ENCODE measurements at regions not wholly inside any gene's neighbourhood (a gene's known extent, or its start where the extent isn't known, plus 50 kb on each side); places are given as distances from the start of the nearest gene placed in this dataset.

GRCh38 chr4:125994430-125994829 is 679.7 kb downstream of the FAT4 start:
- Histone ChIP-seq H3K27me3 (ENCODE audit: control insufficient read depth, low read length) (no peaks in the 10 kb centered on the region), H3K27ac (ENCODE audit: low read depth, low read length) (no peak overlapping the region), H3K79me2 (ENCODE audit: control insufficient read depth, low read length) (no peaks in the 10 kb centered on the region), H4K20me1 (ENCODE audit: control insufficient read depth, insufficient read depth, low read depth, low read length) (no peaks in the 10 kb centered on the region), H3K9me3 (ENCODE audit: control insufficient read depth, insufficient read depth, low read length) (no peaks in the 10 kb centered on the region), H3K4me1 (ENCODE audit: control insufficient read depth, low read length) (no peaks in the 10 kb centered on the region), H3K9me2 (replicated peaks; ENCODE audit: control insufficient read depth, low read length) (no peaks in the 10 kb centered on the region), H3F3A (ENCODE audit: control insufficient read depth, insufficient read depth) (no peaks in the 10 kb centered on the region), H3K4me2 (ENCODE audit: low read length) (no peak overlapping the region), H3K36me3 (ENCODE audit: control insufficient read depth, low read length) (no peaks in the 10 kb centered on the region), H3K4me3 (ENCODE audit: low read length) (no peak overlapping the region)
- TF ChIP-seq, protein P1, sequence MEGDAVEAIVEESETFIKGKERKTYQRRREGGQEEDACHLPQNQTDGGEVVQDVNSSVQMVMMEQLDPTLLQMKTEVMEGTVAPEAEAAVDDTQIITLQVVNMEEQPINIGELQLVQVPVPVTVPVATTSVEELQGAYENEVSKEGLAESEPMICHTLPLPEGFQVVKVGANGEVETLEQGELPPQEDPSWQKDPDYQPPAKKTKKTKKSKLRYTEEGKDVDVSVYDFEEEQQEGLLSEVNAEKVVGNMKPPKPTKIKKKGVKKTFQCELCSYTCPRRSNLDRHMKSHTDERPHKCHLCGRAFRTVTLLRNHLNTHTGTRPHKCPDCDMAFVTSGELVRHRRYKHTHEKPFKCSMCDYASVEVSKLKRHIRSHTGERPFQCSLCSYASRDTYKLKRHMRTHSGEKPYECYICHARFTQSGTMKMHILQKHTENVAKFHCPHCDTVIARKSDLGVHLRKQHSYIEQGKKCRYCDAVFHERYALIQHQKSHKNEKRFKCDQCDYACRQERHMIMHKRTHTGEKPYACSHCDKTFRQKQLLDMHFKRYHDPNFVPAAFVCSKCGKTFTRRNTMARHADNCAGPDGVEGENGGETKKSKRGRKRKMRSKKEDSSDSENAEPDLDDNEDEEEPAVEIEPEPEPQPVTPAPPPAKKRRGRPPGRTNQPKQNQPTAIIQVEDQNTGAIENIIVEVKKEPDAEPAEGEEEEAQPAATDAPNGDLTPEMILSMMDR (IDR thresholded peaks at IDR 0.05; ENCODE audit: low read depth, low read length, poor library complexity, severe bottlenecking) = no peak
- no peak for TF ChIP-seq EZH2phosphoT487 (IDR thresholded peaks at IDR 0.05; ENCODE audit: borderline replicate concordance, low read length)

- Histone ChIP-seq H3F3A (ENCODE audit: control insufficient read depth, insufficient read depth) (no peaks in the 10 kb centered on the region), H3K79me2 (ENCODE audit: control insufficient read depth, low read length) (no peaks in the 10 kb centered on the region), H3K4me3 (ENCODE audit: low read length) (no peak overlapping the region), H3K4me2 (ENCODE audit: low read length) (no peak overlapping the region), H3K9me2 (replicated peaks; ENCODE audit: control insufficient read depth, low read length) (no peaks in the 10 kb centered on the region), H3K27me3 (ENCODE audit: control insufficient read depth, low read length) (no peaks in the 10 kb centered on the region), H3K27ac (ENCODE audit: low read depth, low read length) (no peak overlapping the region), H3K4me1 (ENCODE audit: control insufficient read depth, low read length) (no peaks in the 10 kb centered on the region), H3K36me3 (ENCODE audit: control insufficient read depth, low read length) (no peaks in the 10 kb centered on the region), H3K9me3 (ENCODE audit: control insufficient read depth, insufficient read depth, low read length) (no peaks in the 10 kb centered on the region), H4K20me1 (ENCODE audit: control insufficient read depth, insufficient read depth, low read depth, low read length) (no peaks in the 10 kb centered on the region)
- TF ChIP-seq, protein P1 (IDR thresholded peaks at IDR 0.05; ENCODE audit: low read depth, low read length, poor library complexity, severe bottlenecking) = no peak
- no peak for TF ChIP-seq EZH2phosphoT487 (IDR thresholded peaks at IDR 0.05; ENCODE audit: borderline replicate concordance, low read length)
Observed at GRCh38 chr4:126004941-126005340, 690.2 kb downstream of the FAT4 start.

GRCh38 chr4:126007142-126007541 is 692.4 kb downstream of the FAT4 start:
- Histone ChIP-seq H3K4me3 (ENCODE audit: low read length) (no peak overlapping the region), H3K79me2 (ENCODE audit: control insufficient read depth, low read length) (no peaks in the 10 kb centered on the region), H3K36me3 (ENCODE audit: control insufficient read depth, low read length) (no peaks in the 10 kb centered on the region), H3K4me2 (ENCODE audit: low read length) (no peak overlapping the region), H3K4me1 (ENCODE audit: control insufficient read depth, low read length) (no peaks in the 10 kb centered on the region), H4K20me1 (ENCODE audit: control insufficient read depth, insufficient read depth, low read depth, low read length) (no peaks in the 10 kb centered on the region), H3F3A (ENCODE audit: control insufficient read depth, insufficient read depth) (no peaks in the 10 kb centered on the region), H3K9me2 (replicated peaks; ENCODE audit: control insufficient read depth, low read length) (no peaks in the 10 kb centered on the region), H3K9me3 (ENCODE audit: control insufficient read depth, insufficient read depth, low read length) (no peaks in the 10 kb centered on the region), H3K27me3 (ENCODE audit: control insufficient read depth, low read length) (no peaks in the 10 kb centered on the region), H3K27ac (ENCODE audit: low read depth, low read length) (no peak overlapping the region)
- no peak for TF ChIP-seq EZH2phosphoT487 (IDR thresholded peaks at IDR 0.05; ENCODE audit: borderline replicate concordance, low read length)
- TF ChIP-seq, protein P1 (IDR thresholded peaks at IDR 0.05; ENCODE audit: low read depth, low read length, poor library complexity, severe bottlenecking) = no peak
